HG03460 (cell line): ENCODE measurements at regions not wholly inside any gene's neighbourhood (a gene's known extent, or its start where the extent isn't known, plus 50 kb on each side); places are given as distances from the start of the nearest gene placed in this dataset.
"Not testable (repeated sequence)": the region's sequence is repeated elsewhere in the genome, so short reads cannot be mapped to it uniquely, and the experiment has no call there.

Source experiments
- ATAC-seq: cut with Tn5 transposase; IDR thresholded peaks from one replicate; pipeline ENCODE4 v1.9.1; 2021; ENCODE audit not compliant: unreplicated experiment

GRCh38 chr1:5734996-5735395 lies 257.2 kb downstream of the NPHP4 start:
- ATAC-seq = no peak

GRCh38 chr1:5734414-5734813 lies 257.8 kb downstream of the NPHP4 start:
- ATAC-seq = no peak

DNA sequence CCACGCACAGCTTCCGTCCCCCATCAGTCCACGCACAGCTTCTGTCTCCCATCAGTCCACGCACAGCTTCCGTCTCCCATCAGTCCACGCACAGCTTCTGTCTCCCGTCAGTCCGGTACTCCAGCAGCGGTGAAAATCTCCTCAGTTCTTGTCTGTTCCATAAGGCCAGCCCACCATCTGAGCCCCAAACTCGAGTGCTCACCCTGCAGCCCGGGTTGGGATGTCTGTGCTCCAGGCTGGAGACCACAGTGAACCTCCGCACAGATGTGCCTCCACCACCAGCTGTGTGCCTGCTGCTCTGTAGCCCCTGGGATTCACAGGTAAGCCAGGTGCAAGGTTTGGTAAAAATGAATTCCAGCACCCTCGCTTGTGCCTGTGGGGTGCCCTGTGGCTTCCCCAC lies 258.6 kb downstream of the NPHP4 start:
- no peak for ATAC-seq

DNA sequence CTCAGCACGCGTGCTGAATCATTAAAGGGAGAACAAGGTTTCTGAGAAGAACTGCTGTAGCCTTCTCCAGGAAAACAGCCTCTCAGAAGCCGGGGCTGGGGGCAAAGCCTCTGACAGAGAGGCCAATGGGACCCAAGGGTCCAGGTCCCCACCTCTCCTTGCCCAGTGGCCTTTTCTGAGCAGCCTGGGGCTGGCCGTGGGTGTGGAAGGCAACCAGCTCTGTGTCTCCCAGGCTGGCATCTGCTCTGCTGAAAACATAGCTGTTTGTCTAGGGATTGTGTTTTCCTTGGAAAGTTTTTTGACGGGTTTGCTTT lies 261.2 kb downstream of the NPHP4 start:
- no peak for ATAC-seq

DNA sequence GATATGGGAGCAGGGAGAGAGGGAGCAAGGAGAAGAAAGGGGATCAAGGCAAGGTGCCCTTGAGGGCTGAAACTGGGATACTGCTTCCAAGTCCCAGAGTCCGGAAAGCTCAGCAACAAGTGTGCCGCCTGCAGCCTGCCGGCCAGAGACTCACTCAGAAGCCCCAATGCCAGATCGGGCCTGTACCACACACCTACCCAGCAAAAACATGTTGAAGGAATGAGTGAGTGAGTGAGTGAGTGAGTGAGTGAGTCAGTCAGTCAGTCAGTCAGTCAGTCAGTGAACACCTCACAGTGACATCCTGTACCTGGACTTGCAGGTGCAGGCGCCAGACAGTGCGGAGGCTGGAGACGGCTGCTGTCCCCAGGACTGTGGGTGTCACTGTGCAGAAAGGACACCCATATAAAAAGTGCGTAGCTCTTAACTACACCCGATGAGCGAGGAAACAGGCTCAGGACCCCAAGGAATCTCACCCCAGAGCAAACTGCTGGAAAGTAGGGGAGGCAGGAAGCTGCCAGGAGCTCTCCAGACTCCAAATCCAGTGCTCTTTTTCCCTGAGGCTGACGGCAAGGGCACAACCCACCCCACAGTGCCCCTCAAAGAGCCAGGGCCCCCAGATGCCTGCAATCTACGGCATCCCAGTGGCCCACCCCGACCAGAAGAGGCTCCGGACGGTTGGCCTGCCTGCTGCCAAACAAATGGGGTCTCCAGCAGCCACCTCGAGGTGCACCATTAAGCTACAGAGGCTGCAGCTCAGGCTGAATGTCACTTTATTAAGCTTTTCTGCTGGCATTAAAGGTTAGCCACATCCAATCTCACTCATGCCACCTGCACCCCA lies 261.7 kb downstream of the NPHP4 start:
- ATAC-seq = no peak

DNA sequence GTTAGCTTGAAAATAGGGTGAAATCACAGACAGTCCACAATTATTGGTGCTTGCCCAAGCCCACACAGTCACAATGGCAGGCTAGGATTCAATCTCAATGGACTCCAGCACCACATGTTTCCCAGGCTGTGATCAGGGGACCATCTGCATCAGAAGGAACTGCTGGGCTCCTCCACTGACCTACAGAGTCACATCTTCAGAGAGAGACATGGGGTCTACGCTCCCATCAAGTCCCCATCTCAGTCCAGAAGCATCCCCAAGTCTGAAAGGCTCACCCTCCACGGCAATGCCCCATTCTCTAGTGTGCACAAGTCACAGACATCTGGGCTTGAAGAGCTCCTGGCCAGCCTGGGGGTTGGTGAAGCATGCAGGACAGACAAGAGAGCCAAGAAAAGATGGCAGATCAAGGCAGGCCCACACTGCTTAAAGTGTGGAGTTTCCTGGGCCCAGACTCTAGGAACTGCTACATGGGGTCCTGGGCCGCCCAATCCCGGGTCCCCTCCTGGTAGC lies 262.5 kb downstream of the NPHP4 start:
- no peak for ATAC-seq

GRCh38 chr1:5728663-5729355 lies 263.4 kb downstream of the NPHP4 start:
- no peak for ATAC-seq

DNA sequence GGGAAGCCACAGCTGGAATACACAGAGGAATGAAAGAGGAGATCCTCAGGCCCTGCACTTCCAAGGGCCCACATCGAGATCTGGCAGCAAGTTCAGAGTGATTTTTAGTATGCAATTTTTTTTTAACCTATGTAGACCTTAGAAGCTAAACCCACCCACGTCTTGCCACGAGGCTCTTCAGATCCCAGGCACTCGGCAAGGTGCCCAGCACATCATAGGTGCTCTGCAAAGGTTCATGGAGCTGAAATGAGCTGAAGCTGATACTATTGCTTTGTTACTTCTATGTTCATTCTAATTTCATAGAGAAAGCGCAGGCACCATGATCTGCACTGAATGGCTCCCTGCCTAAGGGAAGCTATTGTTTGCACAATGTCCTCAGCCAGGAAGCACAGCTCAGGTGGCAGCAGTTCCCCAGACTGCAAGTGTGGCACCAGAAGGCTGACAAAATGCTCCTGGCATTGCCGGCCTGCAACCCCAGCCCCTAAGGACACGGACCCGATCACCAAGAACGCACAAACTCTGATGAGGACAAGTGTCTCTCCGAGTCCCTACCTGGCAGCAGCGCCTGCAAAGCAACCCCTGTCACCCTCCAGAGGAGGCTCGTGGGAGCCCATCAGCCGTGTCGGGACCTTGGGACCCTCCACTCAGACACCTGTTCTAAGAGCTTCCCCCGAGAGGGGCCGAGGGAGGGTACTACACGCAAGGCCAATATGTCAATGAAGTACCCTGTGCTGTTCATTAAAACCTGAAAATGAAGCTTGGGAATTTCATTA lies 264.2 kb downstream of the NPHP4 start:
- ATAC-seq = no peak

- no peak for ATAC-seq
Observed at GRCh38 chr1:5727191-5727590, 265.0 kb downstream of the NPHP4 start.

DNA sequence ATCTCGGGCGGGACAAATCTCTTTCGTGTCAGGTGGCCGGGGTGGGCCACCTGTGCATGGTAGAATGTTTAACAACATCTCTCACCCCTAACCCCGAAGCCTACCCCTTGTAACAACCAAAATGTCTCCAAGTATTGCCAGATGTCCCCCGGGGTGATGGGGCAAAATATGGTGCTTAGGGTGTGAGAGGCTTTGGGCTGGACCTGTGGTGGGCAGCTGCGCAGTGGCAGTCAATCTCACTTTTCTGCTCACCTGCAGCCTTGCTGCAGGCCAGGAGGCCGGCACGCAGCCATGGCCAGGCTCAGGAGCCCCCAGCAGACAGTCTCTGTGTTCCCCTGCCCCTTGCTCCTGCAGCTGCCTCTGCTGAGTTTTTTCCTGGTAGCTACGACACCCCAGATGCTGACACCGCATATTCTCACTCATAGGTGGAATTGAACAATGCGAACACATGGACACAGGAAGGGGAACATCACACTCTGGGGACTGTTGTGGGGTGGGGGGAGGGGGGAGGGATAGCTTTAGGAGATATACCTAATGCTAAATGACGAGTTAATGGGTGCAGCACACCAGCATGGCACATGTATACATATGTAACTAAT lies 265.5 kb downstream of the NPHP4 start:
- not testable (repeated sequence) for ATAC-seq

DNA sequence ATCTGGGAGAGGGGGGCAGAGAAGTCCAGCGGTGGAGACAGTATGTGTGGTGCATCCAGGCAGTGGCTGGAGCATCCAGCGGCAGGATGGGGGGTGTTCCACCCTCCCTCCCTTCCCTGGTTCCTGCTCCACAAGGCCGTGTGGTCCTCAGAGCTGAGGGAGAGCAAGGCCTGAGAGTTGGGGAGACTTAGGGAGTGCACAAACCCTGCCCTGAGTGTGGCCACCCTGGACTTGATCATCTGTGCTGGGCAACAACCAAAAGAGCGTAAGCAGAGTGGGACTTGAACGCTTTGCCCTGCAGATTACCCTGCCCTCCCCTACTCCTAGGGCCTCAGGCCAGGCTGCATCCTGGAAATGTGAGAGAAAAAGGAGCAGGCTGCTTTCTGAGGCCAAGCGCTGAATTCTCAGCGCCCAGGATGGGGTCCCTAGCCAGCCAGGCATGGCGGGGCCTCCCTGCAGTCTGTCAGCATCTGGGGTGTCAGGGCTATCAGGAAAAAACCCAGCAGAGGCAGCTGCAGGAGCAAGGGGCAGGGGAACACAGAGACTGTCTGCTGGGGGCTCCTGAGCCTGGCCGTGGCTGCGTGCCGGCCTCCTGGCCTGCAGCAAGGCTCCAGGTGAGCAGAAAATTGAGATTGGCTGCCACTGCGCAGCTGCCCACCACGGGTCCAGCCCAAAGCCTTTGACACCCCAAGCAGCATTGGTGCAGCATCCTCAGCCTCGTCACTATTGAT lies 266.2 kb downstream of the NPHP4 start:
- ATAC-seq = no peak

- no peak for ATAC-seq
Observed at GRCh38 chr1:5725406-5725805, 266.8 kb downstream of the NPHP4 start.

DNA sequence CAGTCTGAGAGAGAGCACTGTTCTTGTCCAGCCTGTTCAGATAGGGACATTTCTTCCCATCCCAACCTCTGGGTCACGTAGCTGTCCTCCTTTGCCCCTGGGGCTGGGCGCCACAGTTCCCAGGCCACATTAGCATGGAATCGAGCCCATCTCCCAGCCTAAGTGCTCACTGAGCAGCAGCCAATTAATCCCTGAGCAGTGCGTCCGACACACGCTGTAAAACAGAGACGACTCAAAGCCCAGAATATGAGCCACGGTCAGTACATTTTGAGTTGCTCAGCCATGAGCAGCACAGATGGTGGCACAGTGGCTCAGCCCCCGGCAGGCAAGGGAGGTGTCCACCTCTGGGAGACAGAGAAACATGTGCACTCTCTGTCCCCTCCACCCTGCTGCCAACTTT lies 267.4 kb downstream of the NPHP4 start:
- no peak for ATAC-seq

DNA sequence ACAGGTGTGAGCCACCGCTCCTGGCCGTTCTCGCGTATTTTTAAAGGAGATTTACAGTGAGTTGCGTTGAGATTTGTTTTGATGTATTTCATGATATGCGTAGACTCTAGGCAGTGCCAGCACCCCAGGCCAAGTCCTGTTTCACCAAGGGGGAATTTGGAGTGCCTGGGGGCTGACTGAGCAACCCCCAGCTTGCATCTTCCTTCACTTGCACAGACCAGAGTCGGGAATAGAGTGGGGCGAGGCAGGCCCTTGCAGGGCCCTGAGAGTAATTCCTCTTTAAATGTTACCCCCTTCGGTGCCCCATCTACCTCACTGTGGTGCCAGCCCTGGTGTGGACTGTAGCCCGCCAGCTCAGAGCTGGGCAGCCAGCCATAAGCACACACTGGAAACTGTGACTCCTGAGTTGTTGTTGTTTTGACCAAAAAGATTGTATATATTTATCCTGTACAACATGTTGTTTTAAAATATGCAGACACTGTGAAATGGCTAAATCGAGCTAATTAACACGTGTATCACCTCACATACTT lies 269.5 kb downstream of the NPHP4 start:
- no peak for ATAC-seq

GRCh38 chr1:5721634-5722215 lies 270.5 kb downstream of the NPHP4 start:
- ATAC-seq = no peak

GRCh38 chr1:5720936-5721335 lies 271.3 kb downstream of the NPHP4 start:
- ATAC-seq = no peak

GRCh38 chr1:5720484-5720883 lies 271.7 kb downstream of the NPHP4 start:
- no peak for ATAC-seq

DNA sequence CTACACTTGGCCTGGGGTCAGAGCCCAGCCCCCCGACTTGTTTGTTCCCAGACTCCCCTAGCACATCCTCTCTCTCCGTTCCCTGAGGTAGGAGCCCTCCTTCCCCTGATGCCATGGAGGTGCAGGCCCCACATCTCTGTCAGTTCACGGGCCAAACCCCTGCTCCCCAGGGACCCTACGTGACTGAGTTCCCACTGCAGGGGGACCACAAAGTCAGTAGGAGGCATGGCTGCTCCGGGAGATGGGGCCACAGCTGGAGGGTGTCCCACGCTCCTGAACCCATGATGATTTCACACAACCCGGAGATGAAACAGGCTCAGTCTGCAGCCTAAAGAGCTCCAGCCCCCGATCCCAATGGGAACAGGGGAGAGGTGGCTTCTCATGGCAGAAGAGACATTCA lies 272.2 kb downstream of the NPHP4 start:
- no peak for ATAC-seq

- no peak for ATAC-seq
Observed at GRCh38 chr1:5718831-5719632, 273.2 kb downstream of the NPHP4 start.
